GM20000 (cell line): ENCODE measurements at regions not wholly inside any gene's neighbourhood (a gene's known extent, or its start where the extent isn't known, plus 50 kb on each side); places are given as distances from the start of the nearest gene placed in this dataset.
"Not testable (repeated sequence)": the region's sequence is repeated elsewhere in the genome, so short reads cannot be mapped to it uniquely, and the experiment has no call there.

Experiments
- DNase-seq: peaks from one replicate; pipeline ENCODE4 v3.0.0; 2012; ENCODE audit warnings: low spot score
- CTCF ChIP-seq: IDR thresholded peaks from 2 replicates; pipeline ENCODE4 v1.5.1; 2012; ENCODE audit warnings: mild to moderate bottlenecking, control low read depth; ENCODE audit errors: extremely low read depth, missing control alignments

DNA sequence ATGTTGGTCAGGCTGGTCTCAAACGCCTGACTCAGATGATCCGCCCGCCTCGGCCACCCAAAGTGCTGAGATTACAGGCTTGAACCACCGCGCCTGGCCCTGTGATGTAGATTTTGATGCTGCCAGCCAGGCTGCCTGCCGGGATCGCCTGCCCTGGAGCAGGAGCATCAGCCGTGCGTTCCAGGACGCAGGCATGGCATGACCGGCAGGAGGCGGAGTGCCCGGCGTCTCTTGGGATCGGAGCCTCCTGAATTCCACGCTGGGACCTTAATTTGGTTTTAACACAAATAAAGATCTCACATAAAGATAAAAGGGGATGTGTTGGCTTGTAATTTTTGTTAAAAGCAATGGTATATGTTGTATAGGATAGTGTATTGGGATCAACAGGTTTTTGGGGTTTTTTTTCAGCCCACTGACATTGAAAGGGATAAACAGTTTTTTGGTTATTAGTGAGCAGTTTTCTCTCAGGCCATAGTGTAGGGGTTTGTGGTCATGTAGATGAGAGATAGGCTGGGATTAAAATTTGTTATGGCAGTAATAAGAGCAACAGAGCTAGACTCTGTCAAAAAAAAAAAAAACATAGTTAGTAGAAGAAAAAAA, 1406.4 kb downstream of the UQCRFS1 start:
- TF ChIP-seq CTCF = no peak
- no peak for DNase-seq

- TF ChIP-seq CTCF = no peak
- DNase-seq = no peak
Measured at GRCh38 chr19:27805848-27806247, 1407.1 kb downstream of the UQCRFS1 start.

DNA sequence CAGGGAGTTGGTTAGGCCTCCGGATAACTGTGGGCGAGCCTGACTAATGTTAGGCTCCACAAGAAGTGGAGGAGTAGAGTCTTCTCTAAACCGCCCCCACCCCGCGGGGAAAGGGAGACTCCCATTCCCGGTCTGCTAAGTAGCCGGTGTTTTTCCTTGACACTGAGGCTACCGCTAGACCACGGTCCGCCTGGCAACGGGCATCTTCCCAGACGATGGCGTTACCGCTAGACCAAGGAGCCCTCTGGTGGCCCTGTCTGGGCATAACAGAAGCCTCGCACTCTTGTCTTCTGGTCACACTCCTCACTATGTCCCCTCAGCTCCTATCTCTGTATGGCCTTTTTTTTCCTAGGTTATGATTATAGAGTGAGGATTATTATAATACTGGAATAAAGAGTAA, 1410.7 kb downstream of the UQCRFS1 start:
- not testable (repeated sequence) for DNase-seq

DNA sequence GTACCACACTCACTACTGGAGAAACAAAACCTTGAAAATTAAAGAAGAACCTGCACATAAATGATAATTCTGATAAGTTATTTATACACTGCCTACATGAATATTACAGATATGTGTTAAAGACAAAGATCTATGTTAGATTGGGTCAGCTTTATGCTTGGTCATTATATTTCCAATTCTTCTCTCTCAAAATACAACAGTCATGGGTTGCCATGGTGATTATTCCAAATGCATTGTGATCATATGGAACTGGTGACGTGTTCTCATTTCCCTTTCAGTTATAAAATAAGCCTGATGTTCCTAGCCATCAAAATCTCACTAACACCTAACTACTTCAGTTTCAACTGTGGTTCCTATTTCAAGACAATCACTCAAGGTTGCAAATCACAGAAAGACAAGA, 1416.4 kb downstream of the UQCRFS1 start:
- no peak for TF ChIP-seq CTCF

GRCh38 chr19:27796073-27796472, 1416.9 kb downstream of the UQCRFS1 start:
- no peak for TF ChIP-seq CTCF
- no peak for DNase-seq

More for the DNA sequence above, 1416.4 kb downstream of the UQCRFS1 start:
- no peak for DNase-seq

DNA sequence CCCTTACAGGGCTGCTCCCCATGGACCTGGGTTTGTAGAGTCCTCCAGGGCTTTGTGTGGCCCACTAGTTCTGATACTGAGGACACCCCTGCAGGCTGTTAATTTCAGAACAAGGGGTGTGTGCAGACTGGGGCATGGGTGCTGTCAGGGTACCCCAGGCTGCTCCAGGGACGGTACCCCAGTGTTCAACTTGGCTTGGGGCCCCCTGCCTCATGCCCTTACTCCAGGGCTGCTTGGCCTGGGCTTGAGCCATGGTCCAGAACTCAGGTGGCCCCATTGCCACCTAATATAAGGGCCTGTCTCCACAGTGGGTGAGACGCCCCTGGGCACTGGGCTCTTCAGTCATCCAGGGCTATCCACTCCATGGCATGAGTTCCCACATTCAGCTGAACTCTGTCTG, 1417.6 kb downstream of the UQCRFS1 start:
- no peak for TF ChIP-seq CTCF

DNA sequence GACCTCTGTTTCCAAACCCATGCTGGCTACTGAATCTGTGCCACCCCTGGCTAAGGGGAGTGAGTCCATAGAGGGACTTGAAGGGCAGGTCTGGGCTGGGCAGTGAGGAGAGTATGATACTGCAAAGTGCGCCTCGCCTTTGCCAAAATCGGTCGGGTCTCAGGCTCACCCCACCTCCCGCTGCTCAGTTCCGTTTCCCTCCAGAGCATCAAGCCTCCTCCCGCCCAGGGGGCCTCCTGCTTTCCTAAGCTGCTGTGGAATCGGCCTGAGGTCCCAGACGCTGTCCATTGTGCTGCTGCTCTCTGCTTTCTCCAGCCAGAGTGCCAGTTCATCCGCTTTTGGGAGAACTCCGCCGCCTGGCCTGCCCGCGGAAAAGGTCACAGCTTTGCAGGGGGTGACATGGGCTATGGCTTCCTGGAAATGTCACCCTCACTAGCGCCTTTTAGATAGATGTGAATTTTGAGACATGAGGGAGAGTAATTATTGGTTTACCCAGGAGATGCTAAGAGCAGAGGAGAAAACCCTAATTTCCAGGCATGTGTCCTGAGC, 1418.4 kb downstream of the UQCRFS1 start:
- DNase-seq = peak; percentile 9

More for the DNA sequence above, 1417.6 kb downstream of the UQCRFS1 start:
- DNase-seq = no peak

More for the DNA sequence above, 1418.4 kb downstream of the UQCRFS1 start:
- no peak for TF ChIP-seq CTCF
